PC-3 (cell line): ENCODE measurements at regions not wholly inside any gene's neighbourhood (a gene's known extent, or its start where the extent isn't known, plus 50 kb on each side); places are given as distances from the start of the nearest gene placed in this dataset.

Source experiments
- ATAC-seq: fragments of 200-7000 bp; cut with Tn5 transposase; 2 replicates; pipeline ENCODE4 v1.9.1; 2020; ENCODE audit warnings: mild to moderate bottlenecking, moderate library complexity
- BruUV-seq: library from RNA; stranded (reverse); fragments of 400-500 nt; replicated peaks from 2 replicates; lab custom pipeline; 2021; lab: Mats Ljungman, UMichigan
- CTCF ChIA-PET: fragments of 300-600 bp; sonication (Branson Sonifier 250); formaldehyde crosslinking; loops from one replicate; lab custom pipeline; 2022; ENCODE audit warnings: antibody characterized with exemption; lab: Charles Lee
- POLR2A ChIA-PET: fragments of 300-600 bp; sonication (Branson Sonifier 250); formaldehyde crosslinking; loops from one replicate; lab custom pipeline; 2022; ENCODE audit warnings: antibody characterized with exemption; ENCODE audit not compliant: unreplicated experiment; lab: Charles Lee
- DNase-seq: peaks from one replicate; pipeline ENCODE4 v3.0.0-alpha.2; 2015
- H2AFZ ChIP-seq: fragments of 300-600 bp; sonication (generic); 2 replicates; pipeline ENCODE4 v1.6.0; 2016; ENCODE audit warnings: antibody characterized with exemption, low read length
- H3F3A ChIP-seq: fragments of 300-600 bp; sonication (generic); one replicate; pipeline ENCODE4 v1.6.0; 2017; ENCODE audit warnings: antibody characterized with exemption, low read length, control low read depth, mild to moderate bottlenecking; ENCODE audit not compliant: unreplicated experiment
- H3K27ac ChIP-seq: fragments of 300-600 bp; sonication (generic); 2 replicates; pipeline ENCODE4 v1.5.1; 2016; ENCODE audit warnings: mild to moderate bottlenecking, low read length
- H3K27me3 ChIP-seq: fragments of 300-600 bp; sonication (generic); 2 replicates; pipeline ENCODE4 v1.6.1; 2016; ENCODE audit warnings: low read length, mixed read lengths
- H3K36me3 ChIP-seq: fragments of 300-600 bp; sonication (generic); 2 replicates; pipeline ENCODE4 v1.6.1; 2016; ENCODE audit warnings: low read depth, mixed run types, low read length, mixed read lengths
- H3K4me1 ChIP-seq: fragments of 300-600 bp; sonication (generic); 2 replicates; pipeline ENCODE4 v1.5.1; 2016; ENCODE audit warnings: low read length; ENCODE audit not compliant: insufficient read depth
- H3K4me2 ChIP-seq: fragments of 300-600 bp; sonication (generic); 2 replicates; pipeline ENCODE4 v1.6.0; 2016; ENCODE audit warnings: low read length
- H3K4me3 ChIP-seq: fragments of 300-600 bp; sonication (generic); 2 replicates; pipeline ENCODE4 v1.5.1; 2016; ENCODE audit warnings: mild to moderate bottlenecking, low read length, mixed read lengths
- H3K79me2 ChIP-seq: fragments of 300-600 bp; sonication (generic); 2 replicates; pipeline ENCODE4 v1.6.1; 2017; ENCODE audit warnings: low read length, mixed read lengths
- H3K9ac ChIP-seq: fragments of 300-600 bp; sonication (generic); 2 replicates; pipeline ENCODE4 v1.6.0; 2016; ENCODE audit warnings: mild to moderate bottlenecking, low read length
- H3K9me2 ChIP-seq: fragments of 300-600 bp; sonication (generic); replicated peaks from 2 replicates; pipeline ENCODE4 v1.6.1; 2016; ENCODE audit warnings: mixed run types, low read length, mixed read lengths
- H3K9me3 ChIP-seq: fragments of 300-600 bp; sonication (generic); 2 replicates; pipeline ENCODE4 v1.6.1; 2016; ENCODE audit warnings: low read length, mixed read lengths
- H4K20me1 ChIP-seq: fragments of 300-600 bp; sonication (generic); 2 replicates; pipeline ENCODE4 v1.6.1; 2016; ENCODE audit warnings: low read length, mixed read lengths
- EZH2 ChIP-seq: fragments of 300-600 bp; sonication (generic); IDR thresholded peaks from one replicate; pipeline ENCODE4 v1.6.1; 2017; ENCODE audit warnings: antibody characterized with exemption, mild to moderate bottlenecking, low read length; ENCODE audit not compliant: unreplicated experiment
- EZH2phosphoT487 ChIP-seq: fragments of 300-600 bp; sonication (generic); IDR thresholded peaks from 2 replicates; pipeline ENCODE4 v1.6.1; 2018; ENCODE audit warnings: mild to moderate bottlenecking, antibody characterized with exemption, low read length, borderline replicate concordance
- intact Hi-C: fragments of 100-400 bp; cut with micrococcal nuclease; formaldehyde crosslinking; loops from 2 replicates; pipeline ENCODE4 v1.9.0; 2023
- TF ChIP-seq, protein P1 (sequence below): fragments of 300-600 bp; sonication (generic); conservative IDR thresholded peaks from 2 replicates; pipeline ENCODE4 v1.5.1; 2017; ENCODE audit warnings: antibody characterized with exemption, low read depth, mild to moderate bottlenecking, low read length

DNA sequence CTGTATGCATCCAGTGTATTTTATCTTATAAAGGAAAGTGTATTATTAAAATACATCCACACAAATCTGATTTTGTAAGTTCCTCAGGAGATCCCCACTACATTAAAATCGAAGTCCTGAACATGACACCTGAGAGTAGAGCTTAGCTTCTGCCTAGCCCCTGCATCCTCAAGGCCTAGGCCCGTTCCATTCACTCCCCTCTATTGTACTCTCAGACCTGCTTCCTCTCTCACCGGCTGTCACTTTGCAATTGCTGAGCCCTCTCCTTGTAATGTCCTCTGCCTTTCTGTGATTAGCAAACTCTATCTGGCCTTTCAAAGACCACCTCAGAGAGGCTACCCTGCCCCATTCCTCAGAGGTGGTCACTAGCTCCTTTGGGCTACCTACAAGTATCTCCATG is 160.8 kb downstream of the FTCDNL1 start:
- POLR2A ChIA-PET, result no interaction called here
- TF ChIP-seq, protein P1, sequence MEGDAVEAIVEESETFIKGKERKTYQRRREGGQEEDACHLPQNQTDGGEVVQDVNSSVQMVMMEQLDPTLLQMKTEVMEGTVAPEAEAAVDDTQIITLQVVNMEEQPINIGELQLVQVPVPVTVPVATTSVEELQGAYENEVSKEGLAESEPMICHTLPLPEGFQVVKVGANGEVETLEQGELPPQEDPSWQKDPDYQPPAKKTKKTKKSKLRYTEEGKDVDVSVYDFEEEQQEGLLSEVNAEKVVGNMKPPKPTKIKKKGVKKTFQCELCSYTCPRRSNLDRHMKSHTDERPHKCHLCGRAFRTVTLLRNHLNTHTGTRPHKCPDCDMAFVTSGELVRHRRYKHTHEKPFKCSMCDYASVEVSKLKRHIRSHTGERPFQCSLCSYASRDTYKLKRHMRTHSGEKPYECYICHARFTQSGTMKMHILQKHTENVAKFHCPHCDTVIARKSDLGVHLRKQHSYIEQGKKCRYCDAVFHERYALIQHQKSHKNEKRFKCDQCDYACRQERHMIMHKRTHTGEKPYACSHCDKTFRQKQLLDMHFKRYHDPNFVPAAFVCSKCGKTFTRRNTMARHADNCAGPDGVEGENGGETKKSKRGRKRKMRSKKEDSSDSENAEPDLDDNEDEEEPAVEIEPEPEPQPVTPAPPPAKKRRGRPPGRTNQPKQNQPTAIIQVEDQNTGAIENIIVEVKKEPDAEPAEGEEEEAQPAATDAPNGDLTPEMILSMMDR, result no peak
- TF ChIP-seq EZH2phosphoT487 (no peak), EZH2 (no peak)
- no TSS peak for BruUV-seq
- ATAC-seq (no peak), DNase-seq (no peak)
- H3K27me3 ChIP-seq, result no peaks in the 10 kb centered on the region
- H4K20me1 ChIP-seq, result no peaks in the 10 kb centered on the region; the same call in 1 of the 2 replicates
- H3K9me3 ChIP-seq, result no peaks in the 10 kb centered on the region
- no peaks in the 10 kb centered on the region for H3K36me3 ChIP-seq
- no peaks in the 10 kb centered on the region for H3K79me2 ChIP-seq
- no peak overlapping the region for H3K9ac ChIP-seq
- intact Hi-C loops, result no loop called here
- H2AFZ ChIP-seq, result no peak overlapping the region
- H3K4me2 ChIP-seq, result no peak overlapping the region
- CTCF ChIA-PET, result no interaction called here
- H3K4me3 ChIP-seq, result no peak overlapping the region
- H3F3A ChIP-seq, result no peaks in the 10 kb centered on the region
- H3K9me2 ChIP-seq, result no peaks in the 10 kb centered on the region
- H3K27ac ChIP-seq, result no peak overlapping the region
- no peaks in the 10 kb centered on the region for H3K4me1 ChIP-seq

GRCh38 chr2:199685669-199686068 is 165.3 kb downstream of the FTCDNL1 start:
- H3K9ac ChIP-seq, result no peak overlapping the region
- no peaks in the 10 kb centered on the region for H3K9me3 ChIP-seq
- H3K4me1 ChIP-seq, result no peaks in the 10 kb centered on the region
- ChIA-PET POLR2A (no interaction called here), CTCF (no interaction called here)
- no peak for DNase-seq
- H3K27me3 ChIP-seq, result peaks cover 20% of the 10 kb centered on the region
- H4K20me1 ChIP-seq, result no peaks in the 10 kb centered on the region
- H3K36me3 ChIP-seq, result no peaks in the 10 kb centered on the region
- no peak for TF ChIP-seq EZH2phosphoT487
- TF ChIP-seq, protein P1, result no peak
- TF ChIP-seq EZH2, result no peak
- BruUV-seq, result no TSS peak
- intact Hi-C loops, result no loop called here
- no peaks in the 10 kb centered on the region for H3F3A ChIP-seq
- H3K9me2 ChIP-seq, result no peaks in the 10 kb centered on the region
- no peak overlapping the region for H3K27ac ChIP-seq
- H3K4me3 ChIP-seq, result no peak overlapping the region
- no peak overlapping the region for H2AFZ ChIP-seq
- H3K4me2 ChIP-seq, result no peak overlapping the region
- ATAC-seq, result no peak
- H3K79me2 ChIP-seq, result no peaks in the 10 kb centered on the region

- no peak overlapping the region for H3K9ac ChIP-seq
- ChIA-PET POLR2A (no interaction called here), CTCF (no interaction called here)
- H3F3A ChIP-seq, result no peaks in the 10 kb centered on the region
- no peaks in the 10 kb centered on the region for H4K20me1 ChIP-seq
- H3K36me3 ChIP-seq, result no peaks in the 10 kb centered on the region
- ATAC-seq (no peak), DNase-seq (no peak)
- no TSS peak for BruUV-seq
- intact Hi-C loops, result no loop called here
- H3K9me3 ChIP-seq, result no peaks in the 10 kb centered on the region
- peaks cover 28% of the 10 kb centered on the region for H3K27me3 ChIP-seq
- H2AFZ ChIP-seq, result no peak overlapping the region
- H3K4me3 ChIP-seq, result no peak overlapping the region
- no peaks in the 10 kb centered on the region for H3K9me2 ChIP-seq
- H3K4me2 ChIP-seq, result no peak overlapping the region
- H3K4me1 ChIP-seq, result no peaks in the 10 kb centered on the region
- H3K27ac ChIP-seq, result no peak overlapping the region
- TF ChIP-seq EZH2phosphoT487 (no peak), EZH2 (no peak)
- TF ChIP-seq, protein P1, result no peak
- no peaks in the 10 kb centered on the region for H3K79me2 ChIP-seq
Observed at GRCh38 chr2:199684832-199685231, 166.2 kb downstream of the FTCDNL1 start.
